Mucosa of gallbladder (tissue), 1 donor: ENCODE measurements at regions not wholly inside any gene's neighbourhood (a gene's known extent, or its start where the extent isn't known, plus 50 kb on each side); places are given as distances from the start of the nearest gene placed in this dataset.
A peak's percentile ranks its signal among the peaks of the same experiment; 100 is the strongest.

Experiments used
- DNase-seq: peaks from one replicate; pipeline ENCODE4 v3.0.0-alpha.2; 2020; ENCODE audit warnings: low spot score
- donor health status: DM: no; HTN: no; CAD: no.

GRCh38 chr16:9458816-9459215, 367.4 kb downstream of the HAPSTR1 start:
- DNase-seq = no peak

- DNase-seq = no peak
Measured at GRCh38 chr16:9462984-9463383, 371.5 kb downstream of the HAPSTR1 start.

GRCh38 chr16:9463461-9463860, 372.0 kb downstream of the HAPSTR1 start:
- no peak for DNase-seq

GRCh38 chr16:9465161-9465560, 373.7 kb downstream of the HAPSTR1 start:
- no peak for DNase-seq

GRCh38 chr16:9469512-9469911, 378.1 kb downstream of the HAPSTR1 start:
- DNase-seq = no peak

GRCh38 chr16:9476744-9477143, 385.3 kb downstream of the HAPSTR1 start:
- no peak for DNase-seq

GRCh38 chr16:9479008-9479407, 387.6 kb downstream of the HAPSTR1 start:
- no peak for DNase-seq

- DNase-seq = no peak
Measured at GRCh38 chr16:9480503-9480902, 389.1 kb downstream of the HAPSTR1 start.

- DNase-seq = no peak
Measured at GRCh38 chr16:9481747-9482730, 390.6 kb downstream of the HAPSTR1 start.

- no peak for DNase-seq
Measured at GRCh38 chr16:9484426-9484825, 393.0 kb downstream of the HAPSTR1 start.

- no peak for DNase-seq
Measured at GRCh38 chr16:9484881-9485280, 393.4 kb downstream of the HAPSTR1 start.

GRCh38 chr16:9489835-9490467, 398.5 kb downstream of the HAPSTR1 start:
- peak; percentile 10 for DNase-seq

- no peak for DNase-seq
Measured at GRCh38 chr16:9495824-9496223, 404.4 kb downstream of the HAPSTR1 start.

GRCh38 chr16:9497750-9498149, 406.3 kb downstream of the HAPSTR1 start:
- no peak for DNase-seq

GRCh38 chr16:9499941-9500593, 408.6 kb downstream of the HAPSTR1 start:
- no peak for DNase-seq

GRCh38 chr16:9500872-9501271, 409.4 kb downstream of the HAPSTR1 start:
- DNase-seq = no peak

GRCh38 chr16:9503251-9503984, 412.0 kb downstream of the HAPSTR1 start:
- DNase-seq = no peak

- no peak for DNase-seq
Measured at GRCh38 chr16:9508328-9508936, 417.0 kb downstream of the HAPSTR1 start.

- no peak for DNase-seq
Measured at GRCh38 chr16:9509663-9510062, 418.2 kb downstream of the HAPSTR1 start.

- no peak for DNase-seq
Measured at GRCh38 chr16:9511389-9511788, 419.9 kb downstream of the HAPSTR1 start.

- DNase-seq = no peak
Measured at GRCh38 chr16:9516444-9516843, 425.0 kb downstream of the HAPSTR1 start.
